Lower leg skin (tissue), 3 donors: ENCODE measurements at regions not wholly inside any gene's neighbourhood (a gene's known extent, or its start where the extent isn't known, plus 50 kb on each side); places are given as distances from the start of the nearest gene placed in this dataset.

Experiments
- POLR2A ChIP-seq, 2 donors: fragments of 450-650 bp; IDR thresholded peaks; one replicate each; pipeline ENCODE4 v1.6.1; 2016 to 2017; ENCODE audit warnings: antibody characterized with exemption in 2 of 2, mild to moderate bottlenecking in 1 of 2, moderate library complexity in 1 of 2
- TF ChIP-seq, protein P1 (sequence below), 3 donors: fragments of 450-650 bp; IDR thresholded peaks; one replicate each; pipeline ENCODE4 v1.5.1; 2016; ENCODE audit warnings: antibody characterized with exemption in 3 of 3, mild to moderate bottlenecking in 3 of 3, moderate library complexity in 2 of 3

DNA sequence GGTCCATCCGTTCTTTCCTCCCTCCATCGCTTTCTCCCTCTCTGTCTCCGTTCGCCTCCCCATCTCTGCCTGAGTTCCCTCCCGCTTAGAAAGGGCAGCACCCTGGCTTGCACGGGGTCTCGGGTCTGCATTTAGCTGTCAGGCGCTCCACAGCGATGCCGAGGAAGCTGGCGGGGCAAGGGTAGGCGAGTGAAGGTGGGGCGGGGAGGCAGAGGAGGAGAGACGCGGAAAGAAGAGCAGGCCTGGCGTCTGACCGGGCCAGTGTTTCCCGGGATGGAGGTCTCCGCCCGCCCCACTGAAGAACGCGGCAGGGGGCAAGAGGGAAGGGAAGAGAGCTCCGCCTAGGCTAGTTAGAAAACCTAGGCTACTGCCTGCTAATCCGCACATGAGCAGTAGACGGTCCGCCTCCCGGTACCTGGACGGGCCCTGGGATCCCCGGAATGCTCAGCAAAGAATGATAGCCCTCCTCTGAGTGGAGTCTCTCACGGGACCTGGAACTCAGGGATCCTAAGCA is 3922.5 kb upstream of the OR11H1 start:
- TF ChIP-seq, protein P1, sequence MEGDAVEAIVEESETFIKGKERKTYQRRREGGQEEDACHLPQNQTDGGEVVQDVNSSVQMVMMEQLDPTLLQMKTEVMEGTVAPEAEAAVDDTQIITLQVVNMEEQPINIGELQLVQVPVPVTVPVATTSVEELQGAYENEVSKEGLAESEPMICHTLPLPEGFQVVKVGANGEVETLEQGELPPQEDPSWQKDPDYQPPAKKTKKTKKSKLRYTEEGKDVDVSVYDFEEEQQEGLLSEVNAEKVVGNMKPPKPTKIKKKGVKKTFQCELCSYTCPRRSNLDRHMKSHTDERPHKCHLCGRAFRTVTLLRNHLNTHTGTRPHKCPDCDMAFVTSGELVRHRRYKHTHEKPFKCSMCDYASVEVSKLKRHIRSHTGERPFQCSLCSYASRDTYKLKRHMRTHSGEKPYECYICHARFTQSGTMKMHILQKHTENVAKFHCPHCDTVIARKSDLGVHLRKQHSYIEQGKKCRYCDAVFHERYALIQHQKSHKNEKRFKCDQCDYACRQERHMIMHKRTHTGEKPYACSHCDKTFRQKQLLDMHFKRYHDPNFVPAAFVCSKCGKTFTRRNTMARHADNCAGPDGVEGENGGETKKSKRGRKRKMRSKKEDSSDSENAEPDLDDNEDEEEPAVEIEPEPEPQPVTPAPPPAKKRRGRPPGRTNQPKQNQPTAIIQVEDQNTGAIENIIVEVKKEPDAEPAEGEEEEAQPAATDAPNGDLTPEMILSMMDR (IDR thresholded peaks at IDR 0.05), result no peak
- no peak for TF ChIP-seq POLR2A (IDR thresholded peaks at IDR 0.05)
